Peyer's patch (tissue), 4 donors: ENCODE measurements at regions not wholly inside any gene's neighbourhood (a gene's known extent, or its start where the extent isn't known, plus 50 kb on each side); places are given as distances from the start of the nearest gene placed in this dataset.

Experiments used
- CTCF ChIP-seq, 6 experiments: fragments of 450-650 bp in 4 of 6; fragments of 200-600 bp in 2 of 6; sonication (generic) in 1 of 6; IDR thresholded peaks; one replicate each; pipeline ENCODE4 v1.5.1; 2017 to 2019; ENCODE audit warnings: antibody characterized with exemption in 6 of 6, mild to moderate bottlenecking in 3 of 6, moderate library complexity in 1 of 6
- POLR2A ChIP-seq, 2 donors: fragments of 450-650 bp; IDR thresholded peaks; one replicate each; pipeline ENCODE4 v1.5.1; 2017; ENCODE audit warnings: antibody characterized with exemption in 2 of 2, mild to moderate bottlenecking in 2 of 2, moderate library complexity in 2 of 2

- no peak for TF ChIP-seq POLR2A (IDR thresholded peaks at IDR 0.05)
- no peak for TF ChIP-seq CTCF (IDR thresholded peaks at IDR 0.05)
Observed at GRCh38 chr12:86634456-86635410, 378.5 kb upstream of the MGAT4C start.
